MM.1S (cell line): ENCODE measurements at regions not wholly inside any gene's neighbourhood (a gene's known extent, or its start where the extent isn't known, plus 50 kb on each side); places are given as distances from the start of the nearest gene placed in this dataset.

ENCODE experiments used
- DNase-seq: peaks from one replicate; pipeline ENCODE4 v3.0.0-alpha.2; 2015
- H2AFZ ChIP-seq: fragments of 300-600 bp; sonication (generic); 2 replicates; pipeline ENCODE4 v1.6.0; 2016; ENCODE audit warnings: antibody characterized with exemption, low read length
- H3F3A ChIP-seq: fragments of 300-600 bp; sonication (generic); 2 replicates; pipeline ENCODE4 v1.6.1; 2016; ENCODE audit warnings: mild to moderate bottlenecking, antibody characterized with exemption, low read length, moderate library complexity, mixed read lengths; ENCODE audit not compliant: insufficient read depth
- H3K27ac ChIP-seq: fragments of 300-600 bp; sonication (generic); 2 replicates; pipeline ENCODE4 v1.5.1; 2016; ENCODE audit warnings: mild to moderate bottlenecking, low read length
- H3K27me3 ChIP-seq: fragments of 300-600 bp; sonication (generic); replicated peaks from 2 replicates; pipeline ENCODE4 v1.6.0; 2016; ENCODE audit warnings: low read length; ENCODE audit not compliant: insufficient read depth
- H3K36me3 ChIP-seq: fragments of 300-600 bp; sonication (generic); replicated peaks from 2 replicates; pipeline ENCODE4 v1.6.1; 2016; ENCODE audit warnings: mild to moderate bottlenecking, low read length, mixed read lengths; ENCODE audit not compliant: insufficient read depth
- H3K4me1 ChIP-seq: fragments of 300-600 bp; sonication (generic); 2 replicates; pipeline ENCODE4 v1.6.1; 2016; ENCODE audit warnings: low read length, mixed read lengths
- H3K4me2 ChIP-seq: fragments of 300-600 bp; sonication (generic); 2 replicates; pipeline ENCODE4 v1.6.0; 2016; ENCODE audit warnings: low read depth, low read length
- H3K4me3 ChIP-seq: fragments of 300-600 bp; sonication (generic); 2 replicates; pipeline ENCODE4 v1.5.1; 2016; ENCODE audit warnings: low read length, mixed read lengths
- H3K79me2 ChIP-seq: fragments of 300-600 bp; sonication (generic); 2 replicates; pipeline ENCODE4 v1.6.1; 2016; ENCODE audit warnings: mixed run types, low read length, mixed read lengths
- H3K9ac ChIP-seq: fragments of 300-600 bp; sonication (generic); 2 replicates; pipeline ENCODE4 v1.6.1; 2016; ENCODE audit warnings: low read length, mixed read lengths
- H3K9me2 ChIP-seq: fragments of 300-600 bp; sonication (generic); replicated peaks from 2 replicates; pipeline ENCODE4 v1.6.1; 2016; ENCODE audit warnings: mild to moderate bottlenecking, low read length, mixed read lengths; ENCODE audit not compliant: insufficient read depth
- H3K9me3 ChIP-seq: fragments of 300-600 bp; sonication (generic); replicated peaks from 2 replicates; pipeline ENCODE4 v1.6.1; 2016; ENCODE audit warnings: mild to moderate bottlenecking, low read length, mixed read lengths; ENCODE audit not compliant: insufficient read depth
- H4K20me1 ChIP-seq: fragments of 300-600 bp; sonication (generic); 2 replicates; pipeline ENCODE4 v1.6.1; 2016; ENCODE audit warnings: mild to moderate bottlenecking, low read length, moderate library complexity, mixed read lengths; ENCODE audit not compliant: insufficient read depth
- CTCF ChIP-seq: fragments of 300-600 bp; sonication (generic); IDR thresholded peaks from 2 replicates; pipeline ENCODE4 v1.5.1; 2016; ENCODE audit warnings: antibody characterized with exemption, low read length, mixed read lengths
- EZH2 ChIP-seq: fragments of 300-600 bp; sonication (generic); optimal IDR thresholded peaks from 2 replicates; pipeline ENCODE3; 2017; ENCODE audit warnings: low read depth, mild to moderate bottlenecking, antibody characterized with exemption, low read length, mixed read lengths
- EZH2phosphoT487 ChIP-seq: fragments of 300-600 bp; sonication (generic); IDR thresholded peaks from 2 replicates; pipeline ENCODE4 v1.6.1; 2018; ENCODE audit warnings: antibody characterized with exemption, low read length

GRCh38 chr9:649128-650074 is 192.1 kb upstream of the DMRT1 start:
- Histone ChIP-seq H3K79me2 (peaks cover 15% of the 10 kb centered on the region; the same call in 1 of the 2 replicates), H3K9me3 (no peaks in the 10 kb centered on the region), H3K4me2 (peak overlapping the region; percentile 37; the same call in 1 of the 2 replicates), H3K27me3 (no peaks in the 10 kb centered on the region), H3K9ac (no peak overlapping the region), H4K20me1 (no peaks in the 10 kb centered on the region), H3K27ac (no peak overlapping the region), H3K4me3 (no peak overlapping the region), H3K9me2 (no peaks in the 10 kb centered on the region), H3K4me1 (peaks cover 34% of the 10 kb centered on the region), H2AFZ (no peak overlapping the region), H3F3A (peaks cover 19% of the 10 kb centered on the region), H3K36me3 (no peaks in the 10 kb centered on the region)
- no peak for DNase-seq
- TF ChIP-seq EZH2phosphoT487, result no peak
- no peak for TF ChIP-seq CTCF
- TF ChIP-seq EZH2, result no peak

GRCh38 chr9:650362-650761 is 191.1 kb upstream of the DMRT1 start:
- no peak overlapping the region for H3K27ac ChIP-seq
- DNase-seq, result no peak
- H4K20me1 ChIP-seq, result no peaks in the 10 kb centered on the region
- no peaks in the 10 kb centered on the region for H3K9me2 ChIP-seq
- peaks cover 34% of the 10 kb centered on the region for H3K4me1 ChIP-seq
- H3K79me2 ChIP-seq, result peaks cover 15% of the 10 kb centered on the region; the same call in 1 of the 2 replicates
- H2AFZ ChIP-seq, result no peak overlapping the region
- peak overlapping the region; percentile 37 for H3K4me2 ChIP-seq
- H3K27me3 ChIP-seq, result no peaks in the 10 kb centered on the region
- TF ChIP-seq EZH2 (no peak), CTCF (no peak), EZH2phosphoT487 (no peak)
- H3K4me3 ChIP-seq, result no peak overlapping the region
- no peak overlapping the region for H3K9ac ChIP-seq
- H3K36me3 ChIP-seq, result no peaks in the 10 kb centered on the region
- H3F3A ChIP-seq, result peaks cover 19% of the 10 kb centered on the region
- H3K9me3 ChIP-seq, result no peaks in the 10 kb centered on the region

- H2AFZ ChIP-seq, result no peak overlapping the region
- H3K4me2 ChIP-seq, result no peak overlapping the region
- H4K20me1 ChIP-seq, result no peaks in the 10 kb centered on the region
- peaks cover 19% of the 10 kb centered on the region for H3F3A ChIP-seq
- TF ChIP-seq CTCF, result no peak
- no peak for TF ChIP-seq EZH2phosphoT487
- no peak for TF ChIP-seq EZH2
- H3K4me1 ChIP-seq, result peaks cover 38% of the 10 kb centered on the region
- H3K9me3 ChIP-seq, result no peaks in the 10 kb centered on the region
- H3K36me3 ChIP-seq, result no peaks in the 10 kb centered on the region
- H3K27me3 ChIP-seq, result no peaks in the 10 kb centered on the region
- H3K9me2 ChIP-seq, result no peaks in the 10 kb centered on the region
- H3K9ac ChIP-seq, result no peak overlapping the region
- H3K27ac ChIP-seq, result no peak overlapping the region
- peaks cover 15% of the 10 kb centered on the region; the same call in 1 of the 2 replicates for H3K79me2 ChIP-seq
- no peak overlapping the region for H3K4me3 ChIP-seq
- no peak for DNase-seq
These were observed 190.1 kb upstream of the DMRT1 start for GRCh38 chr9:651371-651770.
